HEK293T (cell line): ENCODE measurements at regions not wholly inside any gene's neighbourhood (a gene's known extent, or its start where the extent isn't known, plus 50 kb on each side); places are given as distances from the start of the nearest gene placed in this dataset.

Experiments used
- ARNT ChIP-seq: fragments of 450-650 bp; IDR thresholded peaks from 2 replicates; pipeline ENCODE4 v1.6.1; 2017; ENCODE audit warnings: mild to moderate bottlenecking
- BHLHE40 ChIP-seq: fragments of 450-650 bp; IDR thresholded peaks from 2 replicates; pipeline ENCODE4 v1.6.1; 2016; ENCODE audit warnings: mild to moderate bottlenecking, moderate library complexity, borderline replicate concordance
- CTBP1 ChIP-seq: fragments of 450-650 bp; IDR thresholded peaks from 2 replicates; pipeline ENCODE4 v1.6.1; 2016; ENCODE audit warnings: borderline replicate concordance
- ELF4 ChIP-seq: fragments of 450-650 bp; IDR thresholded peaks from 2 replicates; pipeline ENCODE4 v1.6.1; 2017; ENCODE audit warnings: antibody characterized with exemption
- FOXA1 ChIP-seq: fragments of 450-650 bp; IDR thresholded peaks from 2 replicates; pipeline ENCODE4 v1.6.1; 2016; ENCODE audit warnings: mild to moderate bottlenecking
- FOXM1 ChIP-seq: fragments of 450-650 bp; IDR thresholded peaks from 2 replicates; pipeline ENCODE4 v1.6.1; 2017; ENCODE audit warnings: mild to moderate bottlenecking, borderline replicate concordance
- HDGF ChIP-seq: fragments of 450-650 bp; IDR thresholded peaks from 2 replicates; pipeline ENCODE4 v1.6.1; 2017; ENCODE audit warnings: antibody characterized with exemption, borderline replicate concordance
- LEF1 ChIP-seq: fragments of 450-650 bp; IDR thresholded peaks from 2 replicates; pipeline ENCODE4 v1.6.1; 2017; ENCODE audit warnings: mild to moderate bottlenecking, borderline replicate concordance
- NFRKB ChIP-seq: fragments of 450-650 bp; IDR thresholded peaks from 2 replicates; pipeline ENCODE4 v1.6.1; 2016; ENCODE audit warnings: mild to moderate bottlenecking, moderate library complexity
- SP1 ChIP-seq: fragments of 450-650 bp; IDR thresholded peaks from 2 replicates; pipeline ENCODE4 v1.6.1; 2017
- SUZ12 ChIP-seq: fragments of 450-650 bp; IDR thresholded peaks from 2 replicates; pipeline ENCODE4 v1.6.1; 2016; ENCODE audit warnings: mild to moderate bottlenecking
- TARDBP ChIP-seq: fragments of 450-650 bp; IDR thresholded peaks from 2 replicates; pipeline ENCODE4 v1.6.1; 2016
- ZNF384 ChIP-seq: fragments of 450-650 bp; IDR thresholded peaks from 2 replicates; pipeline ENCODE4 v1.6.1; 2016
- TF ChIP-seq, protein P1 (sequence below): fragments of 450-650 bp; IDR thresholded peaks from 2 replicates; pipeline ENCODE4 v1.6.1; 2016

DNA sequence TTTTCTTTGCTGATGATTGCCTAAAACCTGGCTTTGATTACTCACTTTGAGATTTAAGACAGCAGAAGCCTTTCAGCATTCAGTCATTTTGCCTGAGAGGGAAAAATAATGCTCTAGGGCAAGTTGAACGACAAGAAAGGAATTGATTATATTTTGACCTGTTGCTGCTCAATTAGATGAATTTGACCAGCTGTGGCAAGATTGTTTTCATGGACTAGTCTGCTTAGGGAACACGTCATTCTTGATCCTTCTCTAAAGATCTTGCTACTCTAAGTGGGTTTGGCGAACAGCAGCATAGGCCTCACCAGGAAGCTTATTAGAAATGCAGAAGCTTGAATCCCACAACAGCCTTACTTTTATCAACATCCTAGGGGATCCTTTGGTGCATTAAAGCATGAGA is 59.7 kb upstream of the PHACTR1 start:
- no peak for TF ChIP-seq SP1
- TF ChIP-seq SUZ12: no peak
- TF ChIP-seq BHLHE40: no peak
- no peak for TF ChIP-seq TARDBP
- no peak for TF ChIP-seq LEF1
- no peak for TF ChIP-seq FOXA1
- TF ChIP-seq HDGF: no peak
- no peak for TF ChIP-seq ARNT
- TF ChIP-seq ELF4: no peak
- no peak for TF ChIP-seq CTBP1
- TF ChIP-seq ZNF384: no peak
- TF ChIP-seq NFRKB: no peak
- TF ChIP-seq FOXM1: no peak
- TF ChIP-seq, protein P1, sequence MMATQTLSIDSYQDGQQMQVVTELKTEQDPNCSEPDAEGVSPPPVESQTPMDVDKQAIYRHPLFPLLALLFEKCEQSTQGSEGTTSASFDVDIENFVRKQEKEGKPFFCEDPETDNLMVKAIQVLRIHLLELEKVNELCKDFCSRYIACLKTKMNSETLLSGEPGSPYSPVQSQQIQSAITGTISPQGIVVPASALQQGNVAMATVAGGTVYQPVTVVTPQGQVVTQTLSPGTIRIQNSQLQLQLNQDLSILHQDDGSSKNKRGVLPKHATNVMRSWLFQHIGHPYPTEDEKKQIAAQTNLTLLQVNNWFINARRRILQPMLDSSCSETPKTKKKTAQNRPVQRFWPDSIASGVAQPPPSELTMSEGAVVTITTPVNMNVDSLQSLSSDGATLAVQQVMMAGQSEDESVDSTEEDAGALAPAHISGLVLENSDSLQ: no peak
